Skeletal muscle tissue (tissue), 3 donors: ENCODE measurements at regions not wholly inside any gene's neighbourhood (a gene's known extent, or its start where the extent isn't known, plus 50 kb on each side); places are given as distances from the start of the nearest gene placed in this dataset.
A peak's percentile ranks its signal among the peaks of the same experiment; 100 is the strongest.

Experiments
- H3K27ac ChIP-seq: one replicate; pipeline ENCODE4 v1.7.0; 2013; ENCODE audit warnings: mild to moderate bottlenecking, low read depth, low read length, inconsistent platforms
- H3K27me3 ChIP-seq, 3 donors: one replicate each; pipeline ENCODE4 v1.7.0; 2013; ENCODE audit warnings: low read length in 3 of 3; ENCODE audit not compliant: control insufficient read depth in 3 of 3, insufficient read depth in 3 of 3
- H3K36me3 ChIP-seq, 3 donors: one replicate each; pipeline ENCODE4 v1.7.0; 2013; ENCODE audit warnings: low read length in 3 of 3; ENCODE audit not compliant: control insufficient read depth in 3 of 3, insufficient read depth in 3 of 3
- H3K4me1 ChIP-seq, 3 donors: one replicate each; pipeline ENCODE4 v1.7.0; 2013; ENCODE audit warnings: low read length in 3 of 3, mild to moderate bottlenecking in 3 of 3; ENCODE audit not compliant: control insufficient read depth in 3 of 3, insufficient read depth in 3 of 3
- H3K4me3 ChIP-seq, 3 donors: one replicate each; pipeline ENCODE4 v1.7.0; 2013; ENCODE audit warnings: low read length in 3 of 3
- H3K9ac ChIP-seq, 3 donors: one replicate each; pipeline ENCODE4 v1.7.0; 2013; ENCODE audit warnings: low read length in 3 of 3, mild to moderate bottlenecking in 3 of 3, moderate library complexity in 2 of 3, low read depth in 1 of 3
- H3K9me3 ChIP-seq, 3 donors: one replicate each; pipeline ENCODE4 v1.7.0; 2013; ENCODE audit warnings: low read length in 3 of 3; ENCODE audit not compliant: control insufficient read depth in 3 of 3
- donor health status: Osteomylitis.

DNA sequence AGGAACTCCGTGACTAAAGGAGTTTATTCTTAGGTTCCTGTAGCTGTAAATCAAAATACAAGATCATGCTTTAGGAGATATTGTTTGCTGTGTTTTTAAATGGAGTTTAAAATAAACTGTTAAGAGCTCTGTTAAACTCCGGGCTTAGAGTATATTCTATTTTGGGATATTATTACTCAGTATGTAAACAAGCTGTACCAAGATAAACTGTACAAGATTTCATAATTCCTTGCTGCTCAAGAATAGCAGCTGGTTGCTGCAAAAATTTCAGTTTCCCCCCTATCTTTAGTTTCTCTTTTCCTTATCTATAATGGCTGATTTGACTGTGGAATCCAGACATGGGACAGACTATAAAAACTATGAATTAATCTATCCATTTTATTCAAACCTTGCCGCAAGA lies 215.7 kb downstream of the HTR7 start:
- peak overlapping the region; percentile 14 for H3K27ac ChIP-seq
- peak overlapping the region in 1 of 3 donors; percentile 14 for H3K4me3 ChIP-seq
- H3K9ac ChIP-seq, result peak overlapping the region in 1 of 3 donors; percentile 8

DNA sequence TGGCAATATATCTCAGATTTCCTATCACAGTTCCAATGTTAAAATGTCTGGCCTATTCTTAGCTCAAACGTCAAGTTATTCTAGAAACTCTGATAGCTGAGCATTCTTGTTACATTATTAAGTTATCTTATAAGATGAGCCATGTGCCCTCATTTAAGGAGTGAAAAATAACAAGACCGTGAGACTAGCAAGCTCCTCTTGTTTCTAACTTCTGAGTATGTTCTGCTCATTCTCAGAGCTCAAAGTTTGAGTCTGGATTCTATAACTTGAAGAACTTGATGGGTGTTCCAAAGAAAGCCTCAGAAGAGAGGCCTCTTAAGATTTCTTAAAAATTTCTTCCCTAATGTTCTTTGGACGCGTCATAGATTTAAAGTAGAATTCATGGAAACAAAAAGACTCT lies 215.2 kb downstream of the HTR7 start:
- Histone ChIP-seq H3K27me3 (no peaks in the 10 kb centered on the region), H3K4me3 (no peak overlapping the region), H3K27ac (no peak overlapping the region)

More for the DNA sequence above, 215.7 kb downstream of the HTR7 start:
- Histone ChIP-seq H3K4me1 (peaks cover 0 to 8% (median 5%) of the 10 kb centered on the region in 3 donors), H3K36me3 (no peaks in the 10 kb centered on the region), H3K9me3 (no peaks in the 10 kb centered on the region), H3K27me3 (no peaks in the 10 kb centered on the region)

DNA sequence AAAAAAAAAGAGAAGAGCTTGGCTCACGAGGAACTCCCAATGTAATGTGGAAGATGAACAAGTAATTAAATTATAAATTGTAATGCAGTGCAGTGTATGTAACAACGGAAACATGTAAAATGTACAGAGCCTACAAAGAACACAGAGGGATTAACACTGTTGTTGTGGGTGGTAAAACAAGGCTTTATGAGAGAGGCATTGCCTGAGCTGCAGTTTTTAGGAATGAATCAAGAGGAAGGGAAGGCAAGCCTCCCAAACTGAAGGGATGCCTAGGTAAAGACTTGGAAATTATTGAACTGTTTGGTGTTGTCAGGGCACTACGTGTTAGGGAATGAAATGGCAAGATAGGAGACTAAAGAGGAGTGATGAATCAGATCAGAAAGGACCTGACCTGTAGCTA lies 213.7 kb downstream of the HTR7 start:
- Histone ChIP-seq H3K4me1 (peaks cover 0 to 8% (median 5%) of the 10 kb centered on the region in 3 donors), H3K9ac (no peak overlapping the region), H3K4me3 (no peak overlapping the region), H3K9me3 (no peaks in the 10 kb centered on the region), H3K27me3 (no peaks in the 10 kb centered on the region), H3K27ac (no peak overlapping the region), H3K36me3 (no peaks in the 10 kb centered on the region)

More for the DNA sequence above, 215.2 kb downstream of the HTR7 start:
- H3K4me1 ChIP-seq, result peaks cover 0 to 8% (median 5%) of the 10 kb centered on the region in 3 donors
- H3K9ac ChIP-seq, result peak overlapping the region in 1 of 3 donors; percentile 8
- no peaks in the 10 kb centered on the region for H3K9me3 ChIP-seq
- no peaks in the 10 kb centered on the region for H3K36me3 ChIP-seq

DNA sequence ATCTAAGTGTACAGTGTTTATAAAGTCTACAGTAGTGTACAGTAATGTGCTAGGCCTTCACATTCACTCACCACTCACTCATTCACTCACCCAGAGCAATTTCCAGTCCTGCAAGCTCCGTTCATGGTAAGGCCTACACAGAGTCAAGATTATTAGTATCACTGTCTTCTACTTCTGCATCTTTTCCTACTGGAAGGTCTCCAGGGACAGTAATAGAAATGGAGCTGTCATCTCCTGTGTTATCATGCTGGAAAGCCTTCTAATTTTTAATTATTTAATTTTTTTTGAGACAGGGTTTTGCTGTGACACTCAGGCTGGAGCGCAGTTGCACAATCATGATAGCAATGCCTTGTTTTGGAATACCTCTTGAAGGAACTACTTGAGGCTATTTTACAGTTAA lies 207.0 kb downstream of the HTR7 start:
- H3K27me3 ChIP-seq, result no peaks in the 10 kb centered on the region
- H3K9me3 ChIP-seq, result no peaks in the 10 kb centered on the region

DNA sequence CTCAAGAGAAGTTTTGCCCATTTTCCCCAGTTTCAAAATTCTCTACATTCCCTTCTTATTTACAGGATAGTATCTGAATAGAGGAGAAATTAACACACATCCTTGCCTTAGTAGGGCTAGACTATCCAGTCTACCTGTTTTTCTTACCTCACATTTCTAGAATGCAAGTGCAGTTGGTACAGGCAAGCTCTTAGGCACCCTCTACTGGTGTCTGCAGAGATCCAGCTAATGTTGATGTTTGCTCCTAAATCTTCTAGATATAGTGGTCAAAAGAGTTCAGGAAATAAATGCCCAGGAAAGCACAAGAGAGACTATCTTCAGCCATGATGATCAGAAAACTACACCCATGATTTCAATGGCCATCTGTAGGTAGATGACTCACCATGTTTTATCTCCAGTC lies 205.3 kb downstream of the HTR7 start:
- H3K27me3 ChIP-seq, result no peaks in the 10 kb centered on the region
- no peak overlapping the region for H3K4me3 ChIP-seq
- no peak overlapping the region for H3K27ac ChIP-seq
- H3K4me1 ChIP-seq, result no peaks in the 10 kb centered on the region
- no peaks in the 10 kb centered on the region for H3K36me3 ChIP-seq
- no peaks in the 10 kb centered on the region for H3K9me3 ChIP-seq
- no peak overlapping the region for H3K9ac ChIP-seq

More for the DNA sequence above, 207.0 kb downstream of the HTR7 start:
- H3K27ac ChIP-seq, result no peak overlapping the region
- H3K36me3 ChIP-seq, result no peaks in the 10 kb centered on the region
- no peak overlapping the region for H3K4me3 ChIP-seq
- H3K9ac ChIP-seq, result no peak overlapping the region
- H3K4me1 ChIP-seq, result no peaks in the 10 kb centered on the region

DNA sequence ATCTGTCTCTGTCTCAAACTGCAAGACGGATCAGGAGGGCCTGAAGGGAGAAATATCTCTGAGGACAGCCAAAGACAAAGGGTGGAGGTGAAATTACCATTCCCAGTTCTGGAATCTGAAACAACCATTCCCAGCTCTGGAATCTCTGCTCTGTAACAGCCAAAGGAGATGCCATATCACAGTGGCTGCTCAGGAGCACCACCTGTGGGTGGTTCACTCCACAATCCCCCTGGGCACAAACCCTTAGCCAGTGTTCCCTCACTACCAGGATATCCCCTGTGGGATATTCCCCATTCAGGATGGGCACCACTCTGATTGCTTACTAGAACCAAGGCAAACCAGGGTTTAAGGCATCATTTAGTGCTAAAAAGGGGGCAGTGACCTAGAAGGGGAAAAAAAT lies 199.0 kb downstream of the HTR7 start:
- Histone ChIP-seq H3K9ac (no peak overlapping the region), H3K27ac (no peak overlapping the region), H3K9me3 (no peaks in the 10 kb centered on the region), H3K36me3 (no peaks in the 10 kb centered on the region), H3K4me1 (no peaks in the 10 kb centered on the region), H3K4me3 (no peak overlapping the region), H3K27me3 (no peaks in the 10 kb centered on the region)

DNA sequence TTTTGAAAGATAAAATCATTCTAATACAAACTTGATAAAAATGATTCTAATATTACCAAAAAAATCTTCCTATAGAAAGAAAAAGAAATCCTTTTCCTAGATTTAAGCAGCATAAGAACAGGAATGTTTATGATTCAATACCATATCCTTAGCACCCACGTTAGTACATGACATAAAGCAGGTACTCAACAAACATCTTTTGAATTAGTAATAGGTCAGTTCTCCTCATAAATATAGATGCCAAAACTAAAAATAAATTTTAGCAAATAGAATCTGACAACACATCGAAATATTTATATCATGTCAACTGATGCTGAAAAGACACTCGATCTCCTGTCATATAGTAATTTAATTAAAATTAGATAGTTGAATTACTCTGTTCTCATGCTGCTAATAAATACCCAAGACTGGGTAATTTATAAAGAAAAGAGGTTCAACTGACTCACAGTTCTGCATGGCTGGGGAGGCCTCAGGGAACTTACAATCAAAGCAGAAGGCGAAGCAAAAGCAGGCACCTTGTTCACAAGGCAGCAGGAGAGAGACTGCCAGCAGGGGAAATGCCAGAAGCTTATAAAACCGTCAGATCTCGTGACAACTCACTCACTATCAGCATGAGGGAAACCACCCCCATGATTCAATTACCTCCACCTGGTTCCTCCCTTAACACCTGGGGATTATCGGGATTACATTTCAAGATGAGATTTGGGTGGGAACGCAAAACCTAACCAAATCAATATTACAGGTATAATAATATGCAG lies 191.8 kb downstream of the HTR7 start:
- no peaks in the 10 kb centered on the region for H3K27me3 ChIP-seq
- H3K27ac ChIP-seq, result no peak overlapping the region
- H3K4me3 ChIP-seq, result no peak overlapping the region
- no peak overlapping the region for H3K9ac ChIP-seq
- no peaks in the 10 kb centered on the region for H3K4me1 ChIP-seq
- no peaks in the 10 kb centered on the region for H3K36me3 ChIP-seq
- H3K9me3 ChIP-seq, result no peaks in the 10 kb centered on the region

DNA sequence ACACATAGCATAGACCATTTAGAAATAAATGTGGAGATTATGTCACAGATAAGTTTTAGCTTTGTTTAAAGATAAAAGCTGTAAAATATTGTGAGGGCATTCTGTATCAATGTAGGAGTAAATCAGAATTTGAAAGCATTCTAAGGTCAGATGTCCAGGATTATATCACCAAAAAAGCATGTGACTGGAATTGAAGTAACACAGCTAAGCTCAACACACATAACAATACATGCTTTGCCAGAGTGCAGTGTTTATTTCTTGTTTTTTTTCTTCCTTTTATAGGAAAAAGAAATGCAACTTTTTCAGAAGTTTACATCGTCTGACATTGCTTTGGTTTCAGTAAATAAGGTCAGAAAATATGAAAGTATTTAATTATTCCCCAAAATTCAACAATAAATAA lies 183.4 kb downstream of the HTR7 start:
- no peak overlapping the region for H3K4me3 ChIP-seq
- no peaks in the 10 kb centered on the region for H3K27me3 ChIP-seq
- H3K27ac ChIP-seq, result no peak overlapping the region
- no peak overlapping the region for H3K9ac ChIP-seq
- H3K9me3 ChIP-seq, result no peaks in the 10 kb centered on the region
- H3K36me3 ChIP-seq, result no peaks in the 10 kb centered on the region
- no peaks in the 10 kb centered on the region for H3K4me1 ChIP-seq

DNA sequence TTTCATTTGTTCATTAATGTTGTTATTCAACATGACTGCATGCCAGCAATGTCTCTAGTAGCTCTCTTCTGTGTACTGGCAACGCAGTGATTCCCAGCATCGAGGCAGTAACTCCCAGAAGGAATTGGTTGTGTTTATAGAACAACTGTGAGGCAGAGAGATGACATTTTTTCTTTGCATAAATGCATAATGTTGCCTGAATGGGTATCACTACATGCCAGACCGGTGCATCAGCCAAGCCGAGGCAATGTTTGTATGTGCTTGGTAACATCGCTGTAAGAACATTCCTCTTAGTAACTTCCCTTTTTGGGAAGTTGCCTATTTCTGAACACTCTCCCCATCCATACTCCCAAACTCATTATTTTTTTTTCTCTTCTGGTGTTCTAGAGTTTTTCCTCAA lies 182.9 kb downstream of the HTR7 start:
- Histone ChIP-seq H3K27me3 (no peaks in the 10 kb centered on the region), H3K9ac (no peak overlapping the region)

DNA sequence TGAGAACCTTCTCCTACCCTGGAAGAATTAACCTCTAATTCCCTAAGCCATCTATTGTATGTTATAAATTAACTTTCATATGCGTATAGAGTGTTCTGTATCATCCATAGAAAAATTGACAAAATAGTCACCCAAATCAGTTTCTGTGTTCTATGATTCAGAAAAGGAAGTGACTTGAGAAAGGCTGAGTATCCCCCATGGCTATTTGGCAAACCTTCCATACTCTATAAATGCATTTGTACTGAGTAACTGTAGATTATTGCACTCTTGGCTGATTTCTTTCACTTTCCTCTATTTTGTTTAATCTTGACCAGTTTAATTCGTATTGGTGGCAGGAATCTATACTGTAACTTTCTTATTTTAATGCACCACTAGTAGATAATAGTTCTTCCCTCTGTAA lies 182.2 kb downstream of the HTR7 start:
- Histone ChIP-seq H3K36me3 (no peaks in the 10 kb centered on the region), H3K4me3 (no peak overlapping the region), H3K4me1 (no peaks in the 10 kb centered on the region), H3K27me3 (no peaks in the 10 kb centered on the region), H3K9ac (no peak overlapping the region), H3K27ac (no peak overlapping the region), H3K9me3 (no peaks in the 10 kb centered on the region)

More for the DNA sequence above, 182.9 kb downstream of the HTR7 start:
- Histone ChIP-seq H3K36me3 (no peaks in the 10 kb centered on the region), H3K9me3 (no peaks in the 10 kb centered on the region), H3K4me3 (peak overlapping the region in 1 of 3 donors; percentile 17), H3K4me1 (no peaks in the 10 kb centered on the region), H3K27ac (no peak overlapping the region)
